ENCODE measurements at regions not wholly inside any gene's neighbourhood (a gene's known extent, or its start where the extent isn't known, plus 50 kb on each side); places are given as distances from the start of the nearest gene placed in this dataset.

DNA sequence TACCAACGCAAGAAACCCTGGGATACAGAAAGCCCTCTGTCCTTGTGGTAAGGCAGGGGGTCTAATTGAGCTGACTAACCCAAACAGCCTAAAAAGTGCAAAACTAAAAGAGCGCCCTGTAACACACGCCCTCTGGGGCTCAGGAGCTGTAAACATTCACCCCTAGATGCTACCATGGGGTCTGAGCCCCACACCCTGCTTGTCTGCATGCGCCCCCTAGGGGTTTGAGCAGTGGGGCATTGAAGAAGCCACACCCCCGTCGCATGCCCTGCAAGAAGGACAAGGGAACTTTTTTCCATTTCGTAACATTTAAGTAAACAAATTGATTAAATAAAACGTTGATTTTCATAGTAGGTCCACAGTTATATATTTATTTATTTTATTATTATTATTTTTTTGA lies 616.9 kb upstream of the MAN1A1 start:
- H4K20me1 ChIP-seq (ENCODE audit: control insufficient read depth, insufficient read depth, insufficient read length), result no peaks in the 10 kb centered on the region
- H3K14ac ChIP-seq (ENCODE audit: insufficient read depth, low read length), result no peak overlapping the region
- no peak overlapping the region for H3K27ac ChIP-seq (ENCODE audit: insufficient read length, low read depth, low read length)
- no peaks in the 10 kb centered on the region for H3K4me1 ChIP-seq (ENCODE audit: insufficient read depth, low read length)
- H2AK5ac ChIP-seq (ENCODE audit: insufficient read length, low read length), result no peak overlapping the region
- peak; percentile 75 for TF ChIP-seq CTCF (conservative IDR thresholded peaks at IDR 0.05)
- no peak overlapping the region for H2BK12ac ChIP-seq (ENCODE audit: insufficient read length, low read depth, low read length)
- no peak overlapping the region for H2BK15ac ChIP-seq (ENCODE audit: low read depth, low read length)
- DNase-seq, result peak; percentile 78
- Mint-ChIP-seq H3K4me3 (no peak overlapping the region), H3K27me3 (ENCODE audit: low read depth) (no peaks in the 10 kb centered on the region), H3K4me1 (no peaks in the 10 kb centered on the region), H3K27ac (0 out of 7 replicates have a peak overlapping the region, but pooled peaks of 1 of the 3 experiments have one; percentile 29), H3K9me3 (no peaks in the 10 kb centered on the region), H3K36me3 (ENCODE audit: insufficient read depth in 1 of 3, low read depth in 3 of 3) (no peaks in the 10 kb centered on the region)
- no peaks in the 10 kb centered on the region for H3K27me3 ChIP-seq (ENCODE audit: insufficient read depth, low read length)
- H3K9me3 ChIP-seq (ENCODE audit: control insufficient read depth, low read depth, low read length), result no peaks in the 10 kb centered on the region
- WGBS (ENCODE audit: extremely low coverage, insufficient read length, low lambda C conversion rate), result no CpG with 5 or more reads among the region's 8 CpGs
- H3T11ph ChIP-seq (ENCODE audit: low read length), result no peak overlapping the region
- no peak overlapping the region for H4K8ac ChIP-seq (replicated peaks; ENCODE audit: insufficient read length, low read depth, low read length)
- no peak overlapping the region for H2BK5ac ChIP-seq (ENCODE audit: insufficient read length, low read length)
- no peak overlapping the region for H4K91ac ChIP-seq (ENCODE audit: insufficient read length, low read depth, low read length)
- no peak overlapping the region for H2AFZ ChIP-seq (ENCODE audit: low read length)
- H3K79me2 ChIP-seq (ENCODE audit: insufficient read depth, low read length), result no peaks in the 10 kb centered on the region
- no peak overlapping the region for H2BK20ac ChIP-seq (ENCODE audit: low read depth, low read length, poor library complexity, severe bottlenecking)
- no peaks in the 10 kb centered on the region for H3K23me2 ChIP-seq (ENCODE audit: insufficient read length, low read depth, low read length, poor library complexity, severe bottlenecking)
- H3K56ac ChIP-seq (ENCODE audit: insufficient read length, low read depth, low read length), result no peak overlapping the region
- H2BK120ac ChIP-seq (ENCODE audit: low read depth, low read length, poor library complexity, severe bottlenecking), result no peak overlapping the region
- no peak overlapping the region for H3K18ac ChIP-seq (ENCODE audit: insufficient read length, low read depth, low read length)
- H3K4ac ChIP-seq (ENCODE audit: low read depth, low read length), result no peak overlapping the region
- H3K23ac ChIP-seq (ENCODE audit: insufficient read length, low read depth, low read length), result no peak overlapping the region
- H3K4me2 ChIP-seq (ENCODE audit: insufficient read depth, insufficient read length, low read length), result no peak overlapping the region
- no peaks in the 10 kb centered on the region for H3K79me1 ChIP-seq (ENCODE audit: insufficient read depth, low read depth, low read length, poor library complexity, severe bottlenecking)
- no peak overlapping the region for H4K5ac ChIP-seq (ENCODE audit: insufficient read length, low read depth, low read length)
- no peak overlapping the region for H3K9ac ChIP-seq (ENCODE audit: extremely low read depth, insufficient read length, low read length)

Data from H9 (cell line).